Choroid plexus epithelial cell (primary cell): ENCODE measurements at regions not wholly inside any gene's neighbourhood (a gene's known extent, or its start where the extent isn't known, plus 50 kb on each side); places are given as distances from the start of the nearest gene placed in this dataset.

Source experiments
- DNase-seq: peaks from one replicate; pipeline ENCODE4 v3.0.0-alpha.2; 2010; ENCODE audit warnings: low read depth
- H3K4me3 ChIP-seq: 2 replicates; pipeline ENCODE4 v1.5.1; 2011; ENCODE audit warnings: low read depth, mild to moderate bottlenecking, control low read depth, low read length, moderate library complexity
- CTCF ChIP-seq: conservative IDR thresholded peaks from 2 replicates; pipeline ENCODE4 v1.5.1; 2011; ENCODE audit warnings: low read depth, mild to moderate bottlenecking, control low read depth, inconsistent platforms, low read length, moderate library complexity

DNA sequence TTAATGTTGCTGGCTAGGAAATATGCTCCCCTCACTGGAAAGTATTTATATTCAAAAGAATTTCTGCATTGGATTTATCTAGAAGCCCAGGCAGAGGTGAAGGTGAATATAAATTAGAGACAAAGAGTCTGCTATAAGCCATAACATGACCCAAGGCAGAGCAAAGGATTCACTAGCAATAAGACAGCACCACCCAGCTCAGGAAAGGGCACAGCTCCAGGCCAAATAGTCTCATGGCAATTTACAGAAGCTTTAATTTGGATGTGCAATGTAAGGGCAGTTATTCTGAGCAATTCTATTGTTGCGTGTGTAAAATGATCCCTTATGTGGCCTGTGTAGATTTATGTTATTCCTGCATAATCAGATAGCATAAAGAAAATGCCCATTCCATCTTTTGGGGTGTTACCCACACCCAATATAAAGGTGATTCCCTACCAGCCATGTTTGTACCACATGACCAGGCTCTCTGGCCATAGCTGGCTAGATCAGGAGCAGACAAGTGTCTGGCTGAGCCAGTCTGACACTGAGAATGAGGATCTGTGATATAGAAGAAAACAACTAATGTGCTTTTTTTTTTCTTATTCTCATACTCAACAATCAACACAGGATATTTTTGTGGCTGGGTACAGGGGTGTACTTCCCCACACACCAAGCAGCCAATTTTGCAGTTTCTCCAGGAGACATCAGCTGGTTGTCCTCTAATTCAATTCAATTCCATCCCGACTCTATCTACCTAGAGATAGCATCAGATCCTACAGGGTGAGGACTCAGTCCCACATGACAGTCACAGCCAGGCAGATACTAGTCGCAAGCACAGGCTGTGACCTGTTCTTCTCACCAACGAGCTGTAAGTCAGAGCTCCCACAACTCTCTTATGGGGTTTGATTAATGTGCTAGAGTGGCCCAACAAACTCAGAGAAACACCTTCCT, 181.4 kb downstream of the KCTD15 start:
- no peak overlapping the region for H3K4me3 ChIP-seq
- TF ChIP-seq CTCF = no peak
- DNase-seq = no peak

DNA sequence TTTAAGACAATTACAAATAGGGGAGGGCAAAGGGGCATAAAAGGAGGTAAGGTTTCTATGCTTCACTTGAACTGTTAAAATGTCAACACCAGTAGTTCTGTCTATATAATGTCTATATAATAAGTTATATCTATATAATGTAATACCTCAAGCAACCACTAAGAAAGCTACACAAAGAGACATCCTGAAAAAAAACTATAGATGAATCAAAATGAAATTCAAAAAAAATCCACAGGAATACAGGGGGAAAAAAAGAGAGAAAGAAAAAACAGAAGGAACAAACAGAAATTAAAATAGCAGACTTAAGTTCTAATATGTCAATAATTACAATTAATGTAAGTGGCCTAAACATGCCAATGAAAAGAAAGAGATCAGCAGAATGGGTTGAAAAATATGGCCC, 186.0 kb downstream of the KCTD15 start:
- no peak overlapping the region for H3K4me3 ChIP-seq
- no peak for TF ChIP-seq CTCF
- DNase-seq = no peak

DNA sequence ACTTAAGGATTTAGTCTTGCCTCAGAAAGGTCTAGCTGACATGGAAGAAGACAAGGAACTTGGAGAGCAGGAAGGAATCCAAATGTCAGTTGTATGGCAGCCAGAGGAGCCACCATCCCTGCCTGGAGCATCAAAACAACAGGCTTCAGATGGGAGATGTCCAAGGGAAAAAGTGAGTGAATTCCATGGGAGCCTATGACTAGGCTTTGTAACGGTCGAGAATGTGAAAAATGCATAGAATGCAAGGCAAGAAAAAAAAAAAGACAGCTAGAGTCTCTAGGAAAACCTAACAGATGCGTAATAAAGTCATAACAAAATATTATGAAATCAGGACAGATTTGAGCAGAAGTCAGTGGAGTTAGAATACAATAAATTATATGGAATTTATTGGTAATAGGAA, 183.7 kb upstream of the LSM14A start:
- TF ChIP-seq CTCF = no peak
- peak; percentile 16 for DNase-seq
- no peak overlapping the region for H3K4me3 ChIP-seq

DNA sequence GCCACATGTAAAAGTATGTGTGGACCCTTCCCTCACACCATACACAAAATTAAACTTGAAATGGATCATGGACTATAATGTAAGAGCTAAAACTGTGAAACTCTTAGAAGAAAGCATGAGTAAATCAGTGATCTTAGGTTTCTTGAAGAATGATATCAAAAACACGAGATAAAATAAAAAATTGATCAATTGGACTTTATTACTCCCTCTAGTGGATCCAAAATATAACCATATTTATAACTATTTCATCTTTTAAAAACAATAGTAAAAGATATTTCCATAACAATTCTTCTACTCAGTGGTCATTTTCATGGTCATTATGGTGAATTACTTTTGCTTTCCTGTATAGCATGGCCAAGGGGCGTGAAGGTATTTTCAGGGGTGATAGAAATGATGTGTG, 174.6 kb upstream of the LSM14A start:
- DNase-seq = peak; percentile 5
- H3K4me3 ChIP-seq = no peak overlapping the region
- TF ChIP-seq CTCF = peak; percentile 40

DNA sequence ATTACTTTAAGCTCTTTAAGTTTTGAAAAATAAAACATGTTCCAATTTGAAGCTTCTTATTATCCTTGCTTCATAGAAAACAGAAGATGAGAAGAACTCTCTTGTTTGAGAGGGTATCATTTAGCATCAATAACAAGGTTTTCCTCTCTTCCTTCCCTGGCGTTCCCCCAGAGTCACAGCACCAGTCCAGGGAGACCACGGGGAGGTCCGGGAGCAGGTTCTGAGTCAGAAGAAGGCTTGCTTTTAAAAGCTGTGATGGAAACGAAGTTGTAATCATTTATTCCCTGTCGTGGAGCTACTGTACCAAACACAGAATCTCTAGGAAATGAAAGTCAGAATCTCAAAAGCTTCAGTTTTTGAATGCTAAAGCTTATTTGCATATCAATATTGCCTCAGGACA, 174.0 kb upstream of the LSM14A start:
- no peak for TF ChIP-seq CTCF

GRCh38 chr19:33998739-33999345, 173.5 kb upstream of the LSM14A start:
- TF ChIP-seq CTCF = peak; percentile 48
- DNase-seq = peak; percentile 19
- H3K4me3 ChIP-seq = no peak overlapping the region

More for the DNA sequence above, 174.0 kb upstream of the LSM14A start:
- no peak for DNase-seq
- no peak overlapping the region for H3K4me3 ChIP-seq
